ENCODE measurements at regions not wholly inside any gene's neighbourhood (a gene's known extent, or its start where the extent isn't known, plus 50 kb on each side); places are given as distances from the start of the nearest gene placed in this dataset.

DNA sequence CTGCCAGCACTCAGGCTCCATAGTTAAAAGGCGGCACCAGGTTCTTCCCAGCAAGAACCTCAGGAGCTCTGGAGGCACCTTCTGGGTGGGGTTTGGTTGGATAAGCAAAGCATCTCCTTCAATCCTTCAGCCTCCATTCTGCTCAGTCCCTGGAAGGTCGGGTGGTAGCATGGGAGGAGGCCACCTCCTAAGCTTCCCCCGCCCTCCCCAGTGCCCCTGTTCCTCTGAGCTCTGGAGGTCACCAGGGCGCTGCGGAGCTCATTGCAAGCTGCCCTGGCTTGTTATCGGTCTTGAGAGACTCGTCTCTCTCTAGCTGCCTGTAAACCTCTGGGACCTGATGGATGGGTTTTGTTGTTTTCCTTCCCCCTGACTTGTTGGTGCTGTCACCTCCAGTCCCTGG lies 124.8 kb downstream of the RPLP1 start:
- DNase-seq = no peak

DNA sequence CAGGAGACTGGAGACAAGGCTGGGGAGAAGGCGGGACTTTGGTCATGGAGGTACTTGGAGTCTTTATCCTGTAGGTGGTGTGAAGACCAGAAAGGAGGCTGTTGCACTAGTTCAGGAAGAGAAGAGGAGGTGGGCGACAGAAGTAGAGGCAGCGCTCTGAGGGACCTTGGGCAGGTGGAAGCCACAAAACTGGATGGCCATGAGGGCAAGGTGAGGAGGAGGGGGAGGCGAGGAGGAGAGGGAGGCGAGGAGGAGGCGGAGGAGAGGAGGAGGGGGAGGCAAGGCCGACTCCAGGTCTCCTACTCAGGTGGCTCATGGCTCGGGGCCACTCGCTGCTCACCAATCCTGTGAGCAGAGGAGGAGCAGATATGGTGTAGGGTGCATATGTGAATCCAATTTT lies 125.6 kb downstream of the RPLP1 start:
- DNase-seq = no peak

DNA sequence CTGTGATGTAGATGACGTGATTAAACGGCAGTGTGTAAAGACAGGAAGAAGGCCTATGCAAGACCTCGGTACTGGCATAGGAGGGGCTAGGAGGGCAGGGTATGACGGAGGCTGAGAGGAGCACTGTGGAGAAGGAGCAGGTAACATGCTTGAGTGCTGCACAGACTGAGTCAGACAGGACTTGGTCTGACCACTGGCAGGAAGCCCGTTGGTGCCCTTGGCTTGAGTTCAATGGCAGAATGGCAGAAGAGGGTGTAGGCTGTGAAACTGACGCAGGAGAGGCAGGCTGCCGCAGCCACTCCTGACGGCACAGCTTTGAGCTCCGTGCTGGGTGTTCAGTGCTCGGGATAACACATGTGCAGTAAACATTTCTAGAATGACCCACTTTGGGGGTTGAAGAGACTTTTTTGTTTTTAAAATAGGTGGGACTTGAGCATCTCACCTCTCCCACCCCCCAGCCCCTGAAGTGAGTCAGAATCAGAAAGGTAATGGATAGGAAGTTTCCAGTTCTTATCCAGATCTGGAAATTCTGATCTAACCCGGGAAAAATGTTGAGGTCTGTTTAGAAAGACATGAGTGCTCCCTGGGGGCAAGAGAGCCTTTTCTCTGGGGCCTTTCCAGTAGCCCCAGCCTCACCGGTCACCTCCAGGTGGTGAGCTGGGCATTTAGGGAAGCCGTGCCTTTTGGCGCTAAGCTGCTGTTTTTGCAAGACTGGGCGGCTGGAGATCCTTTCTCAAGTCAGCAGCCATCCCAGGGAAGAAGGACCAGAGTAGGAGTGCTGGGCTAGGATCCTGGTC lies 126.4 kb downstream of the RPLP1 start:
- no peak for DNase-seq

DNA sequence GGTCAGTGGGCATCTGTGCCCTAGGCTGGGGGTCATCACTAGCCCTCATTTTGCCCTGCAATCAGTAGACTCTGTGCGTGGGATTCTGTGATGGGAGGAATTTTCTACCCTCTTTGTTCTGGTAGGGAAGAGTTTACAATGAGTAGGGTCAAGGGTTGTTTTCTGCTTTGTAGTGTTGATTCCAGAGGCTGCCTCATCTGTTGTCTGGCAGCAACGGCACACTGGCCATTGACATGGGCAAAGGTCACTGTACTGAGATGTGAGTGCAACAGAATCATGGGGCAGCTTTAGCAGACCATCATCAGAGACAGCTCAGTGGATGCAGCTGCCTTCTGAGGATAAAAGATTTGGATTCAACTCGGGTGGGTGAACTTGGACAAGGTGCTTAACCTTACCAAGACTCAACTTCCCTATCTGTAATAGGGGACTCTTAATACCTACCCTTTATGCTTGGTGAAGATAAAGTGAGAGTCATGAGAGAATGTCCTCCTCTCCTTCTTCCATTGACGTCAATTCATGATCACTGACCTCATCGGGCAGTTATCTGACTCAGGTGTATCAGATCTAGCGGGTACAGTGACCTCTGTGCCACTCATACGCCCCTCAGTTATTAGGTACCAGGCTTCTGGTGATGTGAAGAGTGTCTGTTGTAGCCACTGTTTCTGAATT lies 127.5 kb downstream of the RPLP1 start:
- no peak for DNase-seq

DNA sequence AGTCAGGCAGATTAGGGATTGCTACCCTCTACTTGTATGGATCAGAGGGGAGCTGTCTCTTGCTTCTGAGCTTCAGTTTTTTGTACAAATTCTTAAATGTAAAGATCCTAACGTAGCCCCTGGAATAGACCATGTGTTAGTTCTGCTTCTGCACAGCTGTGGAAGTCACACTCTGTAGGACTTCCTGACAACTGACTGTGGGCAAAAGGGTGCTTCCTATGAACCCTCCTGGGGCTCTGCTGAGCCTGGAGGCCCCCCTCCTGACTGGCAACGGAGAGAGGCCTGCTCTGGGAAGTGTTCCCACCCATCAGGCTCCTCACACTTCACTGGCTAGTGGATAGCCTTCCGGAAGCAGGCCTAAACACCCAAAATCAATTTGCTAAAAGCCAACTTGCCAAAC lies 131.0 kb downstream of the RPLP1 start:
- no peak for DNase-seq

DNA sequence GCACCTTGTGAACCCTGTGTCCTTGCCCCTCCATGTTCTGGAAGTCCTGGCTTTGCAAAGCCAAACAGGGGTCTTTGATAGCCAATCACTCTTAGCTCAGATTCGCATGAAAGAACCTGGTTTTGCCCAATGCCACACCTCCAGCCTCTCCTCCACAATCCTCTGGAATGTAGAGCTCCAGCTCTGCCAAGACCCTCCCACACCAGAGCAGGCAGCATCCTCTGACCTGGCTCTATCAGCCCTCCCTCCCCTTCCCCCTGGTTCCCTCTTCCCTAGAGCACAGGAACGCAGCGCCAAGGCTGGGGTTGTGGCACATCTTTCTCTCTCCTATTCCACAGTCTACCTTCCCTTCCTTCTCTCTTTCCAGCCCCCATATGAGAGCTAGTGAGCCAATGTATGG lies 133.3 kb downstream of the RPLP1 start:
- no peak for DNase-seq

DNA sequence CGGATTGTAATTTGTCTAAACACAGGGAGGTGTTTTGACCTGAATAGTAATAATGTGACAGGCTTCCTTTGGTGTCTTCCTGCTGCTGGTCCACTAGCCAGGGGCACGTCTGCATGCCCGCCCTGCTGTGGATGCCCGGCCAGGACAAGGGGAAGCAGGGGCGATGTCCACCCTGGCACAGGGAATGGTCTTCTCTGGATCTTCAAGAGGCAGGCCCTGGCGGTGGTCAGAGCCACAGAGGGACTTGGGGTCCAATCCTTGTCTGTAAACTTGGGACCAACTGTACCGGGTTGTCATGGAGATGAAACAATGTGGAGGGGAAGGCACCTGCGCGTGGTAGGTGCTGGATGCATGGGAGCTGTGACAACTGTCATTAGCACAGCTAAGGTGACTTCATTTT lies 134.1 kb downstream of the RPLP1 start:
- DNase-seq = no peak

DNA sequence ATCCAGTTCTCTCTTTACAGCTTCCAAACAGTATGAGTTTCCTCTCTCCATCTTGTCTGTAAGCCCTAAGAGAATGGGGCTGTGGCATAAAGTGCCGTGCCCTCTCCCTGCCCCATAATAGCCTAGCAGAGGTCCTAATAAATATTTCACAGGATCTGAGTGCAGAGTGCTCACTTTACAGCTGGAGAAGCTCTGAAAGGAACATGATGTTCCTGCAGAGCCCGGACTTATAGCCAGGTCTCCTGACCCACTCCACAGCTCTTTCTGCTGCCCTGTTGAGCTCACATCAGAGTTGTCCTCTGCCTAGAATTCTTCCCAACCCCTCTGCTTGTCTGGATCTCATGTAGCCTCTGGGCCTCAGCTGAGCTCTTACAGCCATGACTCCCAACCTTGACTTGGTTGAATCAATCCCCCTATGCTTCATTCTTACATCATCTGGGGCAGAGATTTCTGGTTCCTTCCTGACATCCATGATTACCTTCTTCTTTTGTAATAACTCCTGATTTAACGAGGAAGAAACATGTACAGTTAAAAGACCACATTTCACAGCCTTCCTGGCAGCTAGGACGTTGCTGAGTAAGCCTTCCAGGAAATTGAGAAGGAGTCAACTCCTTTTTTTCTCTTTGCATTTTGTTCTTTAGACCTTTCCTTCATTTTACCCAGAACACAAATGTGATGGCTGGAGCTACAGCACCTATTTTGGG lies 135.3 kb downstream of the RPLP1 start:
- DNase-seq = no peak

DNA sequence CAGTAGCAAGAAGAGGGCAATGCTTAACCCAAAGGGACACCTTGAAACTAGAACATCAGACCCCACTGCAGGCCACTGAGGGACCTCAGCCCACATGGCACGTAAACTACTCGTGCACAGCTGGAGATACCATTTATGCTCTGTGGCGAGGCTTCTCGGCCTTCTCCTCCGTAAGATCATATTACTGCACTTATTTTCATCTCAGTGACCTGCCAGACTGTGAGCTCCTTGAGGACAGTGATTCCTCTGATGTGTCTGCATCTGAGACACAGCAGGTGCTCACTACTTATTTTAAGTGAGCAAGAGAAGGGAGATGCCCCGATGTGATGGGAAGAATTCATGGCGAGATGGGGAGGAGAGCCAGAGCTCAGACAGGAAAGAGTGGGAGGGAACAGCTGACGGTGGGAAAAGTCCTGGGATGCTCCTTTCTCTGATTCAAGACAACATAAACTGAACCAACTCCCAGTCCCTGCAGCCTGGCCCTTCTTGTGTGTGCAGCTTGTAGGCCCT lies 137.6 kb downstream of the RPLP1 start:
- no peak for DNase-seq

DNA sequence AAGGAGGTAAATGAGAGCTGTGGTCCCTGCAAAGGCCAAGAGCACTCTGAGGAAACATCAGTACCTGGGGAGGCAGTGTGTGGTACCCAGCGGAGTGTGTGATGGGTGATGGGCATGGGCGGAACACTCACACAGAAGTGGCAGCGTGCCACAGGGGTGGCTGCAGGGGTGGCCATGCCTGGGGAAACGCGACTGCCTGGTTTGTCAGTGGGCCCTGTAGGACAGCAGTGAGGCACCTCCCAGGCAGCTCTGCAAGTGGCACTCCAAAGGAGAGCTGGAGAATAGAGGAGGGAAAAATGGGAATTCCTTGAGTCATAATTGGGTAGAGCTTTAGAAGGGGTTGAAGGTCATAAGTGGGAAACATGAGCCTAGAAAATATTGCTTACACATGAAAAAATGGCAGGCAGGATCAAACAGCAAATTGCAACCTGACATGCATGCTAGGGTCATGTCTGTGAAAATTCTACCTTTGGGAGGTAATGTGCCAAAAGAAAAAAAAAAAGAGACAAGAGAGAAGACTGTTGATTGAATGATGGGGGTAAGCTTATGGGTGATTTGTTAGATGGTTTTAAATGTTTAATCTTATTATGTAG lies 138.4 kb downstream of the RPLP1 start:
- no peak for DNase-seq

DNA sequence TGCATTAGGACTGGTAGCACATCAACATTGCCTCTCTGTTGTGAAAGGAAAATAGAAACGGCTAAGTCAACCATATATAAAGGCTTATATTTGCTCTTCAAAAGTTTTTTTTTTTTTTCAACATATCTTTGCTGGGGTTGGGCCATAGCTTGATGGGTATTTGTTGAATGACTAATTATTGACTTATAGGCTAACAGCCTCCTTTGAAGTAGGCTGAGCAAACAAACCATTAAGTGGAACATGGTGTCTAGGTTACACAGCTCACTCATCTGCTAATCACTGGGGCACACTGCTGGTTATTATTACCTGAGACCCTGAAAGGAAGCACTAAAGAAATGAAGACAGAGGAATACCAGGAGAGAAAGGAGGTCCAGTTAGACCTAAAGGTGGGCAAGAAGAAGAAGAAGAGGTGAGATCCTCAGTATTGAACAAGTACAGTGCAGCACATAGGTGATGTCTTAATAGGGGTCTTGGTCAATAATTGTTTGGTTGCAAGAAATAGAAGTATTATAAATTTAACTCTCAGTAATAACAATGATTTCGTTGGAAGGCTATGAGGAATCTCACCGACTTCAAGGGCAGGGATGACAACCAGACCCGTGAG lies 139.4 kb downstream of the RPLP1 start:
- DNase-seq = no peak

DNA sequence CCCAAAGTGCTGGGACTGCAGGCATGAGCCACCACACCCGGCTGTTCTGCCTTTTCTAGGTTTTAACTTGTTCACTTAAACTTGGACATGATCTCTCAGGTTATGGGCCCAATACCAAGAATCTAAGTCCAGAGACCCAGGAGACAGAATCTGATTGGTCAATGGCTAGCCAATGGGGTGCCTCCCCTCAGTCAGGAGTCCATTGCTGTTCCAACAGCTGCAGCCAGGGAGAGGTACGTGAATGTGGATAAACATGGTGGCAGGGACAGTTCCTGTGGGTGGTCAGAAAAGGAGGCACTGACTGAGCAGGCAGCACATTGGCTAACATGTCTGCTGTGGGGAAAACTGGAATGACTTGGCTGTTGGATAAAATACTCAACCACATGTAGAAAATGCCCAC lies 140.3 kb downstream of the RPLP1 start:
- DNase-seq = no peak

DNA sequence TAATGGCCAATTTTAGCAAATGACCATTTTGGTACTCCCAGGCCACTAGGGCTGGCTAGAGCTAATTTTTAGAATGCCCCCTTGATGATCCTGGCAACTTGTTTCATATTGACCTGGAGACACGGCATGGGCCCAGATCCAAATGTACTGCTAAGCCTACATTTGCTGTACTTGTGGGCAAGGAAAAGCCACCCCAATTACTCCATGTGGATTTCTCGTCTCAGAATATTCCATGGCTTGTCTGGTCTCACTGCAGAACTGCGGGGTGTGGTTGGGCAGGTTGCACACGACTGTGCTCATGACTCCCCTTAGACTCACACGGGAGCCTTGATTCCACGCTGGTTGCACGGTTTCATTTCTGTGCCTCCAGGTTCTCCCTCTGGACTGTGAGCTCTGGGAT lies 140.9 kb downstream of the RPLP1 start:
- no peak for DNase-seq

DNA sequence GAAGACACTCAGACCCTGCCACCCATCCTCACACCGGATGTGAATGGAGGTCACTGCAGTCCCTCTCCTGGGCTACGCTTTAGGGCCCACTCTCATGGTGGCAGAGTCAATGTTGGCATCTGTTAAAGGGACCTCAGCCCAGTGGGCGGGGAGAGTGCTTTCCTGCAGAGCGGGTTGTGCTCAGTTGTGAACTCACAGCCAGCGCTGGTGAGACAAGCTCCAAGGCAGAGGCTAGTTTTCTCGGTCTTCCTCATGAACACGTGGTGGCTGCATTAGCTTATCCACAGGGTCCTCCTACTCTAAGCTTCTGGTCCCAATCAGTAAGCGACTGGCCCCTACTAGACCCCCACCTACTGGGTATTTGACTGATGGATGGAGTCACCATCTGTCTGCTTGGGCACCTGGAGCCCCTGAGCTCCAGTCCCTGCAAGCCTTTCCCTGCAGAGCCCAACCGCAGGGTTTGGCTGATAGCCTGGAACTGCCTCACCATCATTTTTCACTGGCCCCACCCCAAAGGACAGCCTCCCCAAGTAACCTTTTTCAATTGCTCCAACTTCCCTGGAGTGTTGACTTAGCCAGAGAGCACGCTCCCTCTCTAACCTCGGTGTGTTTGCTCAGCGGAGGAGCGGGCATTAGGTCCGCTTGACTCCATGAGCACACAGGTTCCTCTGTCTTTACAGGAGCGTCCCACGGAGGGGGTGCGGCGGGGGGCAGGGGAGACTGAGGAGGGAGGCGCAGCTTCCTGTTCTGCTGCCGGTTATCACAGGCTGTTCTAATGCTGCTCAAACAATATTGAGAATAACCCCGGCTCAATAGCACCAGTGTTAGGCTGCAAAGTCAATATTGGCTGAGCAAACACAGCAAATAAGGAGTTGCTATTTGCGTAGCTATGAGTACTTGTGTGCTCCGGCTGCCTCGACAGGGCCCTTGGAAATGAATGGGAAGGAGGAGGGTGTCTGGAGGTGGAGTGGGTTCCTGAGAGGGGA lies 141.7 kb downstream of the RPLP1 start:
- no peak for DNase-seq

DNA sequence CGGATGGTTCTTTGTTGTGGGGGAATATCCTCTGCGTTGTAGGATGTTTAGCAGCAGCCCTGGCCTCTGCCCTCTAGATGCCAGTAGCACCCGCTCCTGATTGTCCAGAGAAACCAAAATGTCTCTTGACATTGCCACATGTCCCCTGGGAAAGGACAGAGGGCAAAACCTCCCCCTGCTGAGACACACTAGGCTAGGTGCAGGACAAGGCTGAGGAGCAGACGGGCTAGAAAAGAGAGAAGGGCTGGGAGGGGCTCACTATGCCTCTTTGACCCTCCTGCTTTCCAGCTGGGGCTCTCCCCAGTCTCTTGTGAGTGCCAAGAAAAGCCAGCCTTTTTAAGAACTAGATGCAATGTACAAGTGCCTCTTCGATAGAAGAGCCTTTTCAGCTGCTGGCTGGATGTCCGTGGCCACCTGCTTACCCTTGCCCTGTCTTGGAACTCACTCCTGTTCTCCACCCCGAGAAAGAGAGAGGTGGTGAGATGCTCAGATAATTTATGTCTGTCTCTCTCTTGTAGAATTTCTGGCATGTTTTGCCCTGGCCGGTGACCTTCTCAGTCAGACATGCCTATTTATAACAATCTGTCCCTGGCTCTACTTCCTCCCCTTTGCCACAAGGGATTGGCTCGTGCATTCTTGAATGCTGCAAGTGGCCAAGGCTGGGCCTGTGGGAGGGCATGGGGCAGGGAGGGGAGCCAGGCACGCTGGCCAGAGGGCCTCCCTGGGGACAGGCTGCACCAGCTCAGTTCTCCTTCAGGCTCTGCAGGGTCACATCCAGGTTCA lies 142.6 kb downstream of the RPLP1 start:
- DNase-seq = no peak

DNA sequence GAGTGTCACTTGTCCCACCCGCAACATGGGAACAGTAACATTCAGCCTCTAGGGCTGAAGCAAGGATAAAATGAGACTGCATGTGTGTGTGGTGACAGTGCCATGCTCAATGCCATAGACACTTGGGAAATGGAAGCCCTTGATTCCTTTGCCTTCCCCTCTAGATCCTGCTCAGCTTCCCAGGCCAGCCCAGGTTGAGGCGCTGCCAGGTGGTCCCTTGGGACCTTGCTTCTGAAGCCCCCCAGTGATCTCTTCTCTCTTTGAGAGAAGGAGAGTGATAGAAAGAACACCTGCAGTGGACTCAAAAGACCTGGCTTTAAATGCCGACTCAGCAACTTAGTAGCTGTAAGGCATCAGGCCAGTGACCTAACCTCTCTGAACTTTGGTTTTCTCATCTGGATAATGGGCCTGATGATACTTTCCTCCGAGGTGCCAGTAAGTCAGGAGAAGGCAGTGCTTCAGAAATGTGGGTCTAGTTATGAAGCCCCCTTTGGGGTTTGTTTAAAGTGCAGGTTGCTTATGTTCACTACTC lies 144.5 kb downstream of the RPLP1 start:
- no peak for DNase-seq

DNA sequence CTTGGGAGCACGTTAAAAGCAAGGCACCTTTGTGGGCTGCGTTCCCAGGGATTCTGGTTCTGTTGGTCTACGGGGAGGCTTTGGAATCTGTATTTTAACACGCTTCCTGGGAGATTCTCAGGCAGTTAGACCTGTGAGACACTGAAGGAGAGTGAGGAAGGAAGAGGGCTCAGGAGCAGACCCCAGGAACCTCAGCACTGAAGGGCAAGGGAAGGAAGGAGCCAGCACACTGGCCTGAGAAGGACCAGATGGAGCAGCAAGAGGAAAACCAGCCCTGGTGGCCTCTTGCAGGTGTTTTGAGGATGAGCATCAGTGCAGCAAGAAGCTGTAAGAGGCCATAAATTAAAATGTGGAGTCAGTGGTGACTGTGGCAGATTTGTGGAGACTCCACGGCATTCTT lies 146.7 kb downstream of the RPLP1 start:
- DNase-seq = no peak

DNA sequence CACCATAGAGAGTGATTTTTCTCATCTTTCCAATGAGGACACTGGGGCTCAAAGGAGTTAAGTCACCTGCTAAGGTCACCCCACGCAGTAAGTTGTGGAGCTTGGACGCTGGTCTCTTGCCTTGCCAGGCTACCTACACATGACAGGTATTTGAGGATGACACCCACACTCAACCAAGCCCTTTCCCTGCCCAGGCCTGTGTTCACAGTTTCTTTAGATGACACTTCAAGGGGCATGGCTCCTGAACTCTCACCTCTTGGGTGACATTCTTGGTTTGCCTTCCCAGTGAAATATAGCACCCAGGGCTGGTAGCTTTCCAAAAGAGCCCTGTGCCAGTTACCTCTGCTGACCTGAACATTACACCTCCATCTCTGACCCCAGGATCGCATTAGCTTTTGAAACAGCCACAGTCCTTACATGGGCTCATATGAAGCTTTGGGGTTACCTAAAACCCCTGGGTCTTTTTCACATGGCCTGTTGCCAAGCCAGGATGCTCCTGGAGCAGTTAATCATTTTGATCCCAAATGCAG lies 148.0 kb downstream of the RPLP1 start:
- no peak for DNase-seq

DNA sequence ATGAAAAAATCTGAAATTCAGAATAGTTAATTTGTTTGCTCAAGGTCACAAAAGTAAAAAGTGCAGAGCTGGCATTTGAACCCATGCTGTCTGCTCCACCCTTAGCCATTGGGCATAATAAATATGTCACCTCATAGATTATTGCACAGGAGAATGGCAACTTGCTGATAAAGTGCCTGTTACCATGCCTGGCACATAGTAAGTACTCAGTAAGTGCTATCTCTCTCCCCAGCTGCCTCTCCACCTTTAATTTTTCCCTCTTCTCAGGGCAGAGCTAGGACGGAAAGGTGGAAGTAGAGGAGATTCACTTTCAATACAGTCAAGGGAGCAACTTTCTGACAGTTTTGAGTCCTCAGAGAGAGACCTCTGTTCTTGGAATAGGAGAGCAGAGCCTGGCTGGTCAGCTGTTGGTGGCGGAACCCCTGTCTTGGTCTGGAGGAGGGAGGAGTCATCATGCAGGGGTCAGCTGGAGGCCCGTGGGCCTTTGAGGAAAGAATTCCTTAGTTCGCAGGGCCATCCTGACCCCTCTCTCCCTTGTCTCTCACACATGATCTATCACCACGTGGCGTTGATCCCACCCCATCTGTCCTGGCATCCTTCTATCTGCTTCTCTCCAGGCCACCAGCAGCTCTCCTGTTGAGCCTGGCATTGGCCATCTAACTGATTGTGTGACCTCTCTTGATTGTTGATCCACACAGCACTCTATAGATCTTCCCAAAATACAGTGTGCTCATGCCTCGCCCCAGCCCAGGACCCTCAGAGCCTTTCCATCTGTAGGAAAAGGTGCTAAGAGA lies 149.3 kb downstream of the RPLP1 start:
- DNase-seq = no peak

DNA sequence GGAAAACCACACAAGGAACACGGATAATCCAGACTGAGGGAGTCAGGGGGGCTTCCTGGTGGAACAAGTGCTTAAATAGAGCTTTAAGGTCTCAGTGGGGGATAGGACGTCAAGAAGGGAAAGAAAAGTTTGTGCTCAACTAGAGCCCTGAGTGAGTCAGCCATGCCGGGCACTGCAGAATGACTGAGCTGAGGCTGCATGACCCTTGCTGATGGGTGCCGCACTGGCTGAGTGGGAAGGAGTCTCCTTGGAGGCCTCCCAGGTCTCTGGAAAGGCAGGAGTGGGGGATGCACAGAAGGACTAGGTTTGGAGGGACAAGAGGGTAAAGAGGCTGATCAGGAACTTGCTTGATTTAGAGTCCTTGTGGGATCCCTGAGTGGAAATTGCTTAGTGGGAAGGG lies 150.3 kb downstream of the RPLP1 start:
- DNase-seq = no peak
